Daoy (cell line): ENCODE measurements at regions not wholly inside any gene's neighbourhood (a gene's known extent, or its start where the extent isn't known, plus 50 kb on each side); places are given as distances from the start of the nearest gene placed in this dataset.
"Not testable (repeated sequence)": the region's sequence is repeated elsewhere in the genome, so short reads cannot be mapped to it uniquely, and the experiment has no call there.

Source experiments
- DNase-seq: peaks from one replicate; pipeline ENCODE4 v3.0.0-alpha.2; 2015; ENCODE audit warnings: low read depth

- not testable (repeated sequence) for DNase-seq
Observed at GRCh38 chrX:149420566-149420965, 84.5 kb downstream of the IDS start.

GRCh38 chrX:149398027-149398426 lies 107.1 kb downstream of the IDS start:
- no peak for DNase-seq

- DNase-seq: no peak
Observed at GRCh38 chrX:149392921-149393320, 112.2 kb downstream of the IDS start.

- no peak for DNase-seq
Observed at GRCh38 chrX:149383852-149384251, 121.3 kb downstream of the IDS start.

GRCh38 chrX:149374751-149375150 lies 130.4 kb downstream of the IDS start:
- DNase-seq: no peak

DNA sequence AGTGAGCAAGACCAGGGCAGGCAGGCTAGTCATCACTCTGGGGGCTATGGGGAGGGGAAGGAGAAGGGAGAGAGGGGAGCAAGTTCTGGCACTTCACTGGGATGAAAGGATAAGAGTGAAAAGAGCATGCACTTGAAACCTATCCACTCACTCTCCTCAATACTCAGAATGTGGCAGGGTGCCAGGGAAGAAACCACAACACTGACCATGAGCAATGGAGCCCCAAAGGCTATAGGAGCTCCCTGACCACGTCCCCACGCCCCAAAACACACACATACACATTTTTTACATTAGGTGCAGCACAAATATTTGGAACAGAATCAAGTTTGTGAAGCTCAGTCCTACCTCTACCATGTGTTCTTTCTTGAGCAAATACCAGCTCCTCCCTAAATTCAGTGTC lies 132.2 kb downstream of the IDS start:
- no peak for DNase-seq

GRCh38 chrX:149371986-149372385 lies 133.1 kb downstream of the IDS start:
- DNase-seq: no peak

DNA sequence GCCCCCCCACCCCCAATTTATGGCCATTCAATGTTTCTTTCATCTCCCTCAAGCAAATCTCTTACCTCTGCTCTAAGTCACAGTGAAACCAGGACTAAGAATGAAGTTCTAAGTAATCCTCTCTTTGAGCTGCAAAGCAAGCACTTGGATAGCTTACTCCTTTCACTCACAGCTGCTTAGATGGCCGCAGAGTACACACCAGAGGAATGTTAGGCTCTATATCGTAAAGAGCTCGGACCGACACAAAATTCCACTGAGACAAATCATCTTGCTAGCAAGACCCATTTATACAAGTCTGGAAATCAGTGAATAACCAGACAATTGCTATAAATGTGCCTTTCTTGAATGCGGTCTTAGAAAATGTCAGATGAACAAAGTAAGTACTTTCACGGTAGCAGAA lies 135.0 kb downstream of the IDS start:
- DNase-seq: no peak

GRCh38 chrX:149365552-149365951 lies 139.6 kb downstream of the IDS start:
- no peak for DNase-seq

DNA sequence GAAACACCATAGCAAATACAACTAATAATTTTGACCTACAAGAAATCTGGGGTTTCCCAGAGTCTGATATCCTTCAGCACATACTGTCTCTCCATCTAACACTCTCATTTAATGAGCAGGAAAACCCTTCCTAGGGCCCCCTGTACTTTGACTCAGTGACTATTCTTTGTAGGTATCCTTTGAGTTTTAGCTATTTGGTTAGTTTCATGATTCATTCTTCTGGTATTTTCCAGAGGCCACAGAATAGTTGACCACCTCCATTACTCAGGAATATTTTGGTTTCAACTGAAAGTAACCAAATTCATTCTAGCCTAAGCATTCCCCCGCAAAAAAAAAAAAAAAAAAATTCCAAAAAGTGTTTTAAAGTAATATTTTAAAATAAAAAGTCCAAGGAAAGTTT lies 140.0 kb downstream of the IDS start:
- no peak for DNase-seq

DNA sequence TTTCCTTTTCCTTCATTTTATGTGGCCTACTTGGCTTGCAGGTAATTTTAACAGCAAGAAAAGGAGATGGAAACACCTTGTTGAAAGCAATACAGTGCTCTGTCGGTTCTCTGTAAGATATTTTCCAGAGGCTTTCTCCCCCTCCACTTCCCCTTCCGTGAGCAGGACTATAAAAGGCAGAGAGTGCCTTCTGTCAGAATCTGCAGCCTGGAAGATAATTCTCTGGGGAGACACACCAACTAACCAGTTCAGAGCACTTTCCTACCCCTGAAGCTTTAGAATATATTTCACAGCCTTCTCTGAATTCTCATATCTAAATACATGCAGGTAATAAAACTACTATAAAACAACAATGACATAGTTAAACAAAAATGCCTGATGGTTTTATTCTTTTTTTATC lies 141.1 kb downstream of the IDS start:
- DNase-seq: no peak

DNA sequence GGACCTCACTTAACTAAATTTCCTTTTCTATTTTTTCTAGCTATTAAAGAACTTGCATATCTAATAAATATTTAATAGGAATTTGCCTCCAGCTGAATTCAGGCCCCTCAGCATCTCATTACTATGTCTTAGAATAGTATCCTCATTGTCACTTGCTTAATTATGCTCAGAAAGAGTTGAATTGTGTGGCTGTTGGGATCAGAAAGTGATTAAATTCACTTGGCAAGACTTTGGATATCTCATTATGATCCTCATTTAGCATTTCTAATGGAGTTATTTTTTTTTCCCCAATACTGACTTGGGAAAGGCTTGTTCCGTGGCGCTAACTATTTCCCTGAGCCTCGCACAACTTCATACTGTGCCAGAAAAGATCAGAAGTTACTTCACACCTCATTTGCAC lies 158.8 kb downstream of the IDS start:
- no peak for DNase-seq

DNA sequence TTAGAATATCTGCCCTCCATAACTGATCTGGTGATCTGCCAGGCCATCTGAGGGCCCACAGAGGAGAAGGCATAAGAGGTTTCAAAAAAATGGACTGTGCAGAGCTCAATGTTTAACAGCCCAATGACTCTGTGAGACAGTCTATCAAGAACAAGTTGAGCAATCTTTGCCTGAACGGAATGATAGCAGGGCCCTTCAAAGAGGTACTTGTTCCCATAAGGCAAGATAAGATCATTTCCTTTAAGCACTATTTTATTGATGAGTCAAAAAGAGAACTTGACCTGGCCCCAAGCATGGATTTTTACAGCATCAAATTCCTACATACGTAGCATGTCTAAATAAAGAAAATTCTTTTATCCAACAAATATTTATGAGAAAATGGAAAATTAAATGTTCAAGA lies 182.8 kb downstream of the IDS start:
- DNase-seq: no peak

DNA sequence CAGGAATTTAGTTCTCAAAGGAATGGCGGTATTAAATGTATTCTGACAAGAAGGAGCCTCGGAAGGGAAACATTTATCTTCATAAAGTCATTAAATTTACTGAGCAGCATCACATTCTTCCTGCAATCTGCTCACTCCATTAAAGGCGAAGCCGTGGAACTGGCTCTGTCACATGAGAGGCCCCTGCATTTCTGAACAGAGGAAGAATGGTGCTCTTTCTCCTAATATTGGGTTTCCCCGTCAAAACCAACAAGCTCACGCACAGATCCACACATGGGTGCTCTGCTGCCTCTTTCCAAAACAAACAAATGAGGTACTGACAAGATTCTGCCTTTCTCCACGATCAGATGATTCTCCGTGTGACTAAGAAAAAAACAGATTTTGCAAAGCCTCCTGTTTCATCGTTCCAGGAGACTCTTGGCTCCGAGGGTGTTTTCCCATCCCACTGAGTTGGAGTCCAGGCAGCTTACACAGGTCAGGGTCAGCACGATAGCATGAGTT lies 191.2 kb downstream of the IDS start:
- no peak for DNase-seq

- no peak for DNase-seq
Observed at GRCh38 chrX:149312988-149313387, 192.1 kb downstream of the IDS start.

DNA sequence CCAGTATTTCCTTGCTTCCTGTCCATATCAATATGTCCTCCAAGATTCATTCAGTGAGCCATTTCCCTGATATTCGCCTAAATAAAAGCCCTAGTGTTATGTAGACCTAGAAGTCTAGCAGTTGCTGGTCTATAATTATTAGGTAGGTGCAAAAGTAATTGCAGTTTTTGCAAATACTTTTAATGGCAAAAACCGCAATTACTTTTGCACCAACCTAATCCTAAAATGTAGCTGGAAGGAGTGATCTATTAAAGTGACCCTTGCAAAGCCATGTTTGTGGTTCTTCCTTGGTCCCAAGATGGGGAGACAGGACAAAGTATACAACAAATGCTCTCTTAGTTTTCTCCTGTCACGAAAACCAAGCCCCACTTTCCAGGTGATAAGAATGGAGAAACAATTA lies 193.0 kb downstream of the IDS start:
- DNase-seq: no peak

DNA sequence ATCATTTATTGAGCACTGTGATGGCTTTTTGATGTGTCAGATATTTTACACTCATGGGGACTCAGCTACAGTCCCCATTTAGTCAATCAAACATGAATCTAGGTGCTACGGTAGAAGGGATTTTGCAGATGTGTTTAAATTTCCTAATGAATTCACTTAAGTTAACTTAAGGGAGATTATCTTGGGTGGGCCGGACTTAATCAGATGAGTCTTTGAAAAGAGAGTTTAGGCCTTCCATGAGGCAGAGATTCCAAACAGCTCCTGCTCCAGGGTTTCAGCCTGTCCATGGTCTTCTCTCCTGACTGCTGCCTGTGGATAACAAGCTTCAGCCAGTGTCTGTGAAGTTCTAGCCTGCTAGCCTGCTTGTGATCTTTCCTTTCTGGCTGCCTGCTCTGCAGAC lies 202.4 kb downstream of the IDS start:
- DNase-seq: no peak

GRCh38 chrX:149298111-149298510 lies 207.0 kb downstream of the IDS start:
- no peak for DNase-seq

GRCh38 chrX:149296092-149296491 lies 209.0 kb downstream of the IDS start:
- no peak for DNase-seq

DNA sequence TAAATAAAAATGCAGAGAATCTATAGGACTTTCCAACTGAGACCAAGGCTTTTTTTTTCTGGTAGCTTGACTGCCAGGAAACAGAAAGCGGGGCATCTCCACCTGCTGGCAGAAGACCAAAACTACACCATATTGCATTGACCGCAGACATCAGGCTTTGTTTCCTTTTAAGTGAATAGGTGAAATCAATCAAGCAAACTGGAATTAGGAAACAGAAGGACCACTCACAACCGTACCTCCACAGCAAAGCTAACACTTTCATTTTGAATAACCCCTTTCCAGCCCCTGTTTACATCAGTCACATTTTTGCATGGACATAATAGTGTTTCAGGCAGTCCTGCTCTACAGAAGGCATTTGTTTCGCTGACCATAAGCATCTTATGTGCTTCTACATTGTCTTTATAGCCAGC lies 218.2 kb downstream of the IDS start:
- DNase-seq: peak; percentile 4

DNA sequence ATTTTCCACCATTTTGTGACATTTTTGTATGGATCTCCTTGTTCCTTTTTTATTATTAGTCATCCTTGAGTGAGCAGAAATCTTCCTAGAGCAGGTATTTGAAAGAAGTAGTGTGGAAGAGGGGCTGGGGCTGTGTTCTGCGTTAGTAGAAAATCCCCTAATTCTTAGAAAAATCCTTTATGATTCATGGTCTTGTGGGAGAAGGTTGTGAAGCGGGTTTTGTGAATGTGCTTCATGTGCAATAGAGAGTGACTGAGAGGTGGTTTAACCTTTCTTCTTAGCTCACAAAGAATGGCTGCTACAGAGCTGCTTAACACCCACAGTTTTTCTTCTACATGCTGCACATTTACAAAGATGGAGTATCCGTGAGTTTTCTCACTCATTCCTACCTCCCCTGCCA lies 220.5 kb downstream of the IDS start:
- no peak for DNase-seq

DNA sequence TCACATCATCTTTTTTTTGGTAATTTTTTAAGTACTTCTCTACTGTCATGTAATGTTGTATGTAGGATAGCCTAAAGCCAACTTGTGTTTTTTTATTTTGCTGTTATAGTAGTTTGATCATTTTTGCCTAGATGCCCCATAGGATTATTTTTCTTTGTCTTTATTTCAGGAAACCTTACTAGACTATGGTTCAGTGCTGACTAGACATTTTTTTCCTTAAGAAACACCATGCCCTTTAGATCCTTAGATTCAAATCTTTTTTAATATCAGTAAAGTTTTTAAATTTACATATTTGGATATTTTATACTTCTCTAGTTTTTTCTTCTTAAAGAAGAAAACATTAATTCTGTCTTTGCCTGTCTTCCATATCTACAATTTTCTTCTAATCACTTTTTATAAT lies 221.3 kb downstream of the IDS start:
- DNase-seq: no peak

- DNase-seq: no peak
Observed at GRCh38 chrX:149282909-149283308, 222.2 kb downstream of the IDS start.

DNA sequence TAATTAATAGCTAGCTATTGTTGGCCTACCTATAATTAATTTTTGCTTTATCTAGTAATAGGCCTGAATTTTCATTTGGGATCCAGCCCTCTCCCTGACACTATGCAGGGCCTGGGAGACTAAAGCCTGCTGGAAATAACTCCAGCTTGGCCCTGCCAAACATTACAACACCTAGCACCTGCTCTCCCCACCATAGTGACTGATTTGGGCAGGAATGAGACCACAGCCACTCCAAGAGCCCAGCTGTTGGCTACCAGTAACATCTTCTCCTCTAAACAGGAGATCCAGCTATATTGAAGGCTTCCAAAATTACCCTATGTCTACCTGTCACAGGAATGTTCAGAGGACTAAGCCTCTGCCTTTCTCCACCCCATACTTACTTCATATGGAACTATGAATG lies 225.1 kb downstream of the IDS start:
- DNase-seq: no peak

GRCh38 chrX:149275836-149276235 lies 229.3 kb downstream of the IDS start:
- no peak for DNase-seq
